ENCODE measurements at regions not wholly inside any gene's neighbourhood (a gene's known extent, or its start where the extent isn't known, plus 50 kb on each side); places are given as distances from the start of the nearest gene placed in this dataset.

DNA sequence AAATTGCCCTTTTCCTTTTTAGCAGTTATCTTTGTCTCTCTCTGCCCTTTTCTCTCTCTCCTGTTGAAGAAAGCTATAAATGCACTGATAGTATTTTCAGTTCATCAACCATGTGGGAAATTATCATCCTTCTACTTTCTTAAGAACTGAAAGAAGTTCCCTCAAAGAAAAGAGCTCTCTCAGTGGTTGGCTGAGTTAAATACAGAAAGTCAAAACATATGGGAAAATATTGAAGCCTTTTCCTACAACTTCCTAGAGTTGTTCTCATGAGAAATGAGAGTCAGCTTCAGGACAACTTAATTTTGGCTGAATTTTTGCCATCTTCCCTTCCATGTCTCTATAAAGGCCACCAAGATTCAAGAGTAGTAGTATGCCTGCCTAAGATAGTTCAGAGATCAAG, 96.7 kb downstream of the NFKBIZ start:
- DNase-seq (ENCODE audit: low spot score in 2 of 2) = no peak
- Histone ChIP-seq H3K4me1 (peaks cover 0 to 3% of the 10 kb centered on the region in 2 donors), H3K27me3 (no peaks in the 10 kb centered on the region), H3K4me3 (no peak overlapping the region), H3K36me3 (no peaks in the 10 kb centered on the region), H3K9me3 (no peaks in the 10 kb centered on the region), H3K27ac (no peak overlapping the region)
- intact Hi-C loops (cut with DNase I) = no loop called here
- no peak for TF ChIP-seq CTCF (IDR thresholded peaks at IDR 0.05)

- intact Hi-C loops (cut with DNase I) = no loop called here
- Histone ChIP-seq H3K27ac (no peak overlapping the region), H3K4me3 (no peak overlapping the region), H3K36me3 (no peaks in the 10 kb centered on the region), H3K9me3 (no peaks in the 10 kb centered on the region), H3K27me3 (no peaks in the 10 kb centered on the region), H3K4me1 (no peaks in the 10 kb centered on the region)
- DNase-seq (ENCODE audit: low spot score in 2 of 2) = no peak
- TF ChIP-seq CTCF (IDR thresholded peaks at IDR 0.05) = no peak
Measured at GRCh38 chr3:101946906-101947305, 97.6 kb downstream of the NFKBIZ start.

GRCh38 chr3:101950510-101950909, 101.2 kb downstream of the NFKBIZ start:
- no peak for TF ChIP-seq CTCF (IDR thresholded peaks at IDR 0.05)
- Histone ChIP-seq H3K36me3 (no peaks in the 10 kb centered on the region), H3K27ac (peak overlapping the region in 1 of 2 donors; percentile 8), H3K4me1 (no peaks in the 10 kb centered on the region), H3K9me3 (no peaks in the 10 kb centered on the region), H3K27me3 (no peaks in the 10 kb centered on the region), H3K4me3 (no peak overlapping the region)
- DNase-seq (ENCODE audit: low spot score in 2 of 2) = no peak
- intact Hi-C loops (cut with DNase I) = no loop called here

DNA sequence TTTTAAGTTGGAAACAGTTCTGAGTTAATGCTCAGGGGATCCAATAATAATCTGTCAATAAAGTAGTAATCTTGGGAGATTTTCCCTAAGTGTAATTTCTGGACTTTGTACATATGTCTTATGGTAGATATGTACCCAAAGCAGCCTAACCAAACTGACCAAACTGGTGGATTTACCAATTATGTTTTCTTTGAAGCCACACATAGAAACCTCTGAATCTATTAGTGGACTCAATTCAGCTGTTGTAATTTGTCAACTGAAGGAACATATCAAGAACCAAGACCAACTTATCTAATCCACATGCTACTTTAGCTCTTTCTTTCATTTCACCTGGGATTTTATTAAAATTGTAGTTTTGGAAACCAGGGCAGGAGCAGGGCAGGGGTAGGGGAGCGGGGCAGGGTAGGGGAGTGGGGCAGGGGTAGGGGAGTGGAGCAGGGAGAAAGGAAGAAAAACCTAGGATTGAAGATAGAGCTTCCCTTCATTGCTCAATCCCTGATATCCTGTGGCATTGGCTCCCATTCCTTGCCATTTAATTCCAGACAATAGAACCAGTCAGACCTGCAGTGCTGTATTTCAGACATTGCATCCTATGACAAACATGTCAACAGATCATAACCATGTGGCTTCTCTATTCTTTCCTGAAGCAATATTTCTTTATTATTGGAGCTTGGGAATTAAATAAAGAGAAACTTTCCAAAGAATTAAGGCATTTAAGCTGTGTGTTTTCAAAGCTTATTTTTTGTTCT, 101.8 kb downstream of the NFKBIZ start:
- Histone ChIP-seq H3K36me3 (no peaks in the 10 kb centered on the region), H3K27ac (peak overlapping the region in 1 of 2 donors; percentile 8), H3K9me3 (no peaks in the 10 kb centered on the region), H3K27me3 (no peaks in the 10 kb centered on the region), H3K4me3 (no peak overlapping the region), H3K4me1 (no peaks in the 10 kb centered on the region)
- intact Hi-C loops (cut with DNase I) = no loop called here
- no peak for DNase-seq (ENCODE audit: low spot score in 2 of 2)
- no peak for TF ChIP-seq CTCF (IDR thresholded peaks at IDR 0.05)

DNA sequence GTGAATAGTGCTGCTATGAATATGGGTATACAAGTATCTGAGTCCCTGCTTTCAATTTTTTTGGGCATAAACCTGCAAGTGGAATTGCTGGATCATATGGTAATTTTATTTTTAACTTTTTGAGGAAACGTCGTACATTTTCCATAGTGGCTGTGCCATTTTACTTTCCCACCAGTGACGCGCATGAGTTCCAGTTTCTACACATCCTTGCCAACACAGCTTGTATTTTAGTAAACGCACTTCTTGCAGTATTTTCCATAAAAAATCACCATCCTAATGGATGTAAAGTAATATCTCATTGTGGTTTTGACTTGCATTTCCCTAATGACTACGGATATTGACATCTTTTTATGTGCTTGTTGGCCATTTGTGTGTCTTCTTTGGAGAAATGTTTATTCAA, 105.0 kb downstream of the NFKBIZ start:
- TF ChIP-seq CTCF (IDR thresholded peaks at IDR 0.05) = no peak
- intact Hi-C loops (cut with DNase I) = no loop called here
- Histone ChIP-seq H3K4me3 (no peak overlapping the region), H3K27me3 (no peaks in the 10 kb centered on the region), H3K36me3 (no peaks in the 10 kb centered on the region), H3K27ac (no peak overlapping the region), H3K9me3 (no peaks in the 10 kb centered on the region), H3K4me1 (no peaks in the 10 kb centered on the region)
- DNase-seq (ENCODE audit: low spot score in 2 of 2) = no peak

DNA sequence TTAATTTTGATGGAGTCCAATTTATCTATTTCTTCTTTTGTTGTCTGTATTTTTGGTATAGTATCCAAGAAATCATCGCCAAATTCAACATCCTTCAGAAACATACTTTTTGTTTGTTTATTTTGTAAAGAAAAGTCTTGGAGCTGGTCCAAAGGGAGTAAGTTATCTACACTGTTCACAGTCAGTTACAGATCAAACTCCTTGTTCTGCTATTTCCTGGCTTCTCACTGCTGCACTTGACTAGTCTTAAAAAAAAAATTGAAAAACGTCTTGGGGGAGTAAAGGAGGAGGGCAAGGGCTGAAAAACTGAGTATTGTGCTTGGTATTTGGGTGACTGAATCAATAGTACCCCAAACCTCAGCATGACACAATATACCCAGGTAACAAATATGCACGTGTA, 105.6 kb downstream of the NFKBIZ start:
- no peak for TF ChIP-seq CTCF (IDR thresholded peaks at IDR 0.05)
- Histone ChIP-seq H3K27me3 (no peaks in the 10 kb centered on the region), H3K4me1 (no peaks in the 10 kb centered on the region), H3K27ac (no peak overlapping the region), H3K4me3 (no peak overlapping the region), H3K9me3 (no peaks in the 10 kb centered on the region), H3K36me3 (no peaks in the 10 kb centered on the region)
- intact Hi-C loops (cut with DNase I) = no loop called here
- DNase-seq (ENCODE audit: low spot score in 2 of 2) = no peak

All from ascending aorta (tissue), 2 donors.